GM23338 (cell line): ENCODE measurements at regions not wholly inside any gene's neighbourhood (a gene's known extent, or its start where the extent isn't known, plus 50 kb on each side); places are given as distances from the start of the nearest gene placed in this dataset.

Experiments
- ATAC-seq: fragments of 200-7000 bp; cut with Tn5 transposase; 3 replicates; pipeline ENCODE4 v1.9.1; 2020
- DNase-seq: peaks from one replicate; pipeline ENCODE4 v3.0.0-alpha.2; 2015; ENCODE audit warnings: low spot score
- H2AFZ ChIP-seq: fragments of 200-600 bp; sonication (generic); 2 replicates; pipeline ENCODE4 v1.8.0; 2016; ENCODE audit warnings: antibody characterized with exemption, mild to moderate bottlenecking, moderate library complexity
- H3F3A ChIP-seq: fragments of 200-600 bp; sonication (generic); replicated peaks from 2 replicates; pipeline ENCODE4 v1.8.0; 2017; ENCODE audit warnings: antibody characterized with exemption, mixed run types, low read depth
- H3K27ac ChIP-seq: fragments of 200-600 bp; sonication (generic); 2 replicates; pipeline ENCODE4 v1.6.1; 2016; ENCODE audit warnings: low read depth
- H3K27me3 ChIP-seq: fragments of 200-600 bp; sonication (generic); 2 replicates; pipeline ENCODE4 v1.8.0; 2016; ENCODE audit warnings: mild to moderate bottlenecking, mixed run types, moderate library complexity; ENCODE audit not compliant: insufficient read depth
- H3K36me3 ChIP-seq: fragments of 200-600 bp; sonication (generic); 2 replicates; pipeline ENCODE4 v1.8.0; 2016; ENCODE audit warnings: mild to moderate bottlenecking; ENCODE audit not compliant: insufficient read depth
- H3K4me1 ChIP-seq: fragments of 200-600 bp; sonication (generic); 2 replicates; pipeline ENCODE4 v1.8.0; 2016; ENCODE audit warnings: mild to moderate bottlenecking, moderate library complexity; ENCODE audit not compliant: insufficient read depth
- H3K4me2 ChIP-seq: fragments of 200-600 bp; sonication (generic); 2 replicates; pipeline ENCODE4 v1.7.1; 2017; ENCODE audit warnings: mixed run types
- H3K4me3 ChIP-seq: fragments of 200-600 bp; sonication (generic); 2 replicates; pipeline ENCODE4 v1.6.1; 2016; ENCODE audit warnings: mixed run types
- H3K79me2 ChIP-seq: fragments of 200-600 bp; sonication (generic); replicated peaks from 2 replicates; pipeline ENCODE4 v1.8.0; 2017; ENCODE audit warnings: mild to moderate bottlenecking; ENCODE audit not compliant: insufficient read depth
- H3K9me2 ChIP-seq: fragments of 200-600 bp; sonication (generic); 2 replicates; pipeline ENCODE4 v1.8.0; 2017; ENCODE audit not compliant: insufficient read depth
- H4K20me1 ChIP-seq: fragments of 200-600 bp; sonication (generic); replicated peaks from 2 replicates; pipeline ENCODE4 v1.8.0; 2017; ENCODE audit warnings: mild to moderate bottlenecking; ENCODE audit not compliant: insufficient read depth
- H3K27ac Mint-ChIP-seq: 2 replicates; pipeline ENCODE4 v1.8.0; 2020; ENCODE audit warnings: inconsistent platforms, mild to moderate bottlenecking, moderate library complexity, mixed read lengths
- H3K27me3 Mint-ChIP-seq: 3 replicates; pipeline ENCODE4 v1.8.0; 2022; ENCODE audit warnings: low read depth, mild to moderate bottlenecking, moderate library complexity, mixed read lengths, inconsistent platforms; ENCODE audit not compliant: insufficient read depth, poor library complexity
- H3K36me3 Mint-ChIP-seq: 3 replicates; pipeline ENCODE4 v1.8.0; 2021; ENCODE audit warnings: low read depth, mild to moderate bottlenecking, inconsistent platforms, moderate library complexity, mixed read lengths
- H3K4me1 Mint-ChIP-seq: 3 replicates; pipeline ENCODE4 v1.8.0; 2020; ENCODE audit warnings: mild to moderate bottlenecking, inconsistent platforms, mixed read lengths
- H3K4me3 Mint-ChIP-seq: 3 replicates; pipeline ENCODE4 v1.8.0; 2021; ENCODE audit warnings: moderate library complexity, mild to moderate bottlenecking, inconsistent platforms, mixed read lengths
- H3K9me3 Mint-ChIP-seq: 3 replicates; pipeline ENCODE4 v1.8.0; 2020; ENCODE audit warnings: moderate library complexity, mild to moderate bottlenecking, inconsistent platforms, mixed read lengths
- CREB1 ChIP-seq: fragments of 250-450 bp; sonication (Bioruptor Pico); IDR thresholded peaks from 2 replicates; pipeline ENCODE4 v1.5.0; 2020; ENCODE audit warnings: low read depth, mild to moderate bottlenecking, moderate library complexity
- ETS1 ChIP-seq: IDR thresholded peaks from 2 replicates; pipeline ENCODE4 v1.6.1; 2016; ENCODE audit warnings: antibody characterized with exemption
- EZH2 ChIP-seq: fragments of 200-600 bp; sonication (generic); IDR thresholded peaks from one replicate; pipeline ENCODE4 v1.8.0; 2017; ENCODE audit warnings: antibody characterized with exemption, mild to moderate bottlenecking, low read depth; ENCODE audit not compliant: unreplicated experiment
- EZH2phosphoT487 ChIP-seq: fragments of 200-600 bp; sonication (generic); IDR thresholded peaks from one replicate; pipeline ENCODE4 v1.8.1; 2018; ENCODE audit warnings: antibody characterized with exemption; ENCODE audit not compliant: unreplicated experiment
- JUNB ChIP-seq: IDR thresholded peaks from one replicate; pipeline ENCODE4 v1.6.1; 2016; ENCODE audit warnings: antibody characterized with exemption; ENCODE audit not compliant: unreplicated experiment
- POLR2AphosphoS5 ChIP-seq: IDR thresholded peaks from 2 replicates; pipeline ENCODE4 v1.6.1; 2016; ENCODE audit warnings: antibody characterized with exemption, low read depth
- REST ChIP-seq: IDR thresholded peaks from one replicate; pipeline ENCODE4 v1.6.1; 2018; ENCODE audit warnings: antibody characterized with exemption; ENCODE audit not compliant: unreplicated experiment
- ZNF114 ChIP-seq: fragments of 250-450 bp; sonication (Bioruptor Pico); IDR thresholded peaks from 2 replicates; pipeline ENCODE4 v1.5.0; 2020; ENCODE audit warnings: mild to moderate bottlenecking, moderate library complexity
- ZNF462 ChIP-seq: fragments of 250-450 bp; sonication (Bioruptor Pico); IDR thresholded peaks from 2 replicates; pipeline ENCODE4 v1.5.0; 2020; ENCODE audit warnings: mild to moderate bottlenecking, moderate library complexity

GRCh38 chr2:175679728-175680127, 322.3 kb downstream of the LNPK start:
- no peak overlapping the region for H3K4me3 Mint-ChIP-seq
- H3K9me2 ChIP-seq, result no peaks in the 10 kb centered on the region
- DNase-seq (no peak), ATAC-seq (no peak)
- no peak overlapping the region for H3K4me2 ChIP-seq
- no peaks in the 10 kb centered on the region for H3K27me3 ChIP-seq
- no peaks in the 10 kb centered on the region for H3K4me1 Mint-ChIP-seq
- H3K9me3 Mint-ChIP-seq, result no peaks in the 10 kb centered on the region
- no peak overlapping the region for H2AFZ ChIP-seq
- H3K27ac ChIP-seq, result no peak overlapping the region
- H3K79me2 ChIP-seq, result no peaks in the 10 kb centered on the region
- TF ChIP-seq EZH2phosphoT487 (no peak), POLR2AphosphoS5 (no peak)
- no peaks in the 10 kb centered on the region for H3K36me3 Mint-ChIP-seq
- no peak overlapping the region for H3K4me3 ChIP-seq
- no peaks in the 10 kb centered on the region for H3F3A ChIP-seq
- H3K4me1 ChIP-seq, result no peaks in the 10 kb centered on the region
- H3K36me3 ChIP-seq, result no peaks in the 10 kb centered on the region
- peaks cover 1% of the 10 kb centered on the region for H3K27me3 Mint-ChIP-seq
- H3K27ac Mint-ChIP-seq, result no peak overlapping the region
- no peaks in the 10 kb centered on the region; the same call in 1 of the 2 replicates for H4K20me1 ChIP-seq

GRCh38 chr2:175679231-175679630, 322.8 kb downstream of the LNPK start:
- Mint-ChIP-seq H3K27ac (no peak overlapping the region), H3K27me3 (peaks cover 1% of the 10 kb centered on the region), H3K9me3 (no peaks in the 10 kb centered on the region), H3K4me3 (no peak overlapping the region), H3K36me3 (no peaks in the 10 kb centered on the region), H3K4me1 (no peaks in the 10 kb centered on the region)
- Histone ChIP-seq H3F3A (no peaks in the 10 kb centered on the region), H3K27ac (no peak overlapping the region), H3K4me2 (no peak overlapping the region), H3K79me2 (no peaks in the 10 kb centered on the region), H4K20me1 (no peaks in the 10 kb centered on the region; the same call in 1 of the 2 replicates), H3K9me2 (no peaks in the 10 kb centered on the region), H3K27me3 (no peaks in the 10 kb centered on the region), H3K4me1 (no peaks in the 10 kb centered on the region), H2AFZ (no peak overlapping the region), H3K36me3 (no peaks in the 10 kb centered on the region), H3K4me3 (no peak overlapping the region)
- TF ChIP-seq ZNF114 (CRISPR knock-in tag), result no peak
- no peak for TF ChIP-seq REST
- no peak for TF ChIP-seq CREB1 (CRISPR knock-in tag)
- TF ChIP-seq EZH2phosphoT487, result no peak
- TF ChIP-seq ZNF462 (CRISPR knock-in tag), result no peak
- no peak for TF ChIP-seq EZH2
- TF ChIP-seq ETS1, result no peak
- TF ChIP-seq POLR2AphosphoS5, result no peak
- TF ChIP-seq JUNB, result no peak
- ATAC-seq, result no peak
- no peak for DNase-seq
